Neural cell (in vitro differentiated cells): ENCODE measurements at regions not wholly inside any gene's neighbourhood (a gene's known extent, or its start where the extent isn't known, plus 50 kb on each side); places are given as distances from the start of the nearest gene placed in this dataset.

ENCODE experiments used
- EP300 ChIP-seq: fragments of 450-650 bp; conservative IDR thresholded peaks from 2 replicates; pipeline ENCODE4 v1.6.1; 2014; ENCODE audit warnings: antibody characterized with exemption, mild to moderate bottlenecking, moderate library complexity; ENCODE audit not compliant: poor library complexity, severe bottlenecking
- EZH2 ChIP-seq: fragments of 200-600, 300-800 bp; shearing (Covaris generic), sonication (generic); IDR thresholded peaks from 2 replicates; pipeline ENCODE4 v1.6.1; 2014; ENCODE audit warnings: antibody characterized with exemption, low read length, borderline replicate concordance, mild to moderate bottlenecking; ENCODE audit not compliant: insufficient read depth, poor library complexity, severe bottlenecking
- MXI1 ChIP-seq: fragments of 450-650 bp; conservative IDR thresholded peaks from 2 replicates; pipeline ENCODE4 v1.6.1; 2014; ENCODE audit warnings: antibody characterized with exemption, mild to moderate bottlenecking; ENCODE audit not compliant: poor library complexity, severe bottlenecking
- POLR2AphosphoS5 ChIP-seq: IDR thresholded peaks from 2 replicates; pipeline ENCODE4 v1.6.1; 2012
- RAD21 ChIP-seq: fragments of 450-650 bp; conservative IDR thresholded peaks from 2 replicates; pipeline ENCODE4 v1.6.1; 2014; ENCODE audit warnings: antibody characterized with exemption, mild to moderate bottlenecking, moderate library complexity
- SMC3 ChIP-seq: fragments of 450-650 bp; conservative IDR thresholded peaks from 2 replicates; pipeline ENCODE4 v1.6.1; 2014; ENCODE audit warnings: antibody characterized with exemption, mild to moderate bottlenecking, moderate library complexity; ENCODE audit not compliant: poor library complexity
- TAF1 ChIP-seq: IDR thresholded peaks from 2 replicates; pipeline ENCODE4 v1.6.1; 2012; ENCODE audit warnings: low read depth
- TF ChIP-seq, protein P1 (sequence below): IDR thresholded peaks from 2 replicates; pipeline ENCODE4 v1.6.1; 2012; ENCODE audit warnings: borderline replicate concordance
- TF ChIP-seq, protein P2 (sequence below): fragments of 450-650 bp; IDR thresholded peaks from 2 replicates; pipeline ENCODE4 v1.5.1; 2014; ENCODE audit warnings: antibody characterized with exemption, mild to moderate bottlenecking, moderate library complexity; ENCODE audit not compliant: poor library complexity, severe bottlenecking

DNA sequence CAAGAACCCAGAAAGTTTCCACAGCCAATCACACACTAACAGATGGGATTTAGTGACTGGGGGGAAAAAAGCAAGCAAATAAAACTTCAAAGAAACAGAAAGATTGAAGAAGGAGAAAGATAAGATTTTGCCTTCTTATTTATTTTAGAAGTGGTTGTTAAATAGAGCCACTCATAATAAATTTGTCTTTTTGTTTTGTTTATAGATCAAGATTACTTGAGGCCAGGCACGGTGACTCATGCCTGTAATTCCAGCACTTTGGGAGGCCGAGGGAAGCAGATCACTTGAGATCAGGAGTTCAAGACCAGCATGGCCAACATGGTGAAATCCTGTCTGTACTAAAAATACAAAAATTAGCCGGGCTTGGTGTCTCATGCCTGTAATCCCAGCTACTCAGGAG is 94.9 kb upstream of the RANBP3L start:
- TF ChIP-seq, protein P1, sequence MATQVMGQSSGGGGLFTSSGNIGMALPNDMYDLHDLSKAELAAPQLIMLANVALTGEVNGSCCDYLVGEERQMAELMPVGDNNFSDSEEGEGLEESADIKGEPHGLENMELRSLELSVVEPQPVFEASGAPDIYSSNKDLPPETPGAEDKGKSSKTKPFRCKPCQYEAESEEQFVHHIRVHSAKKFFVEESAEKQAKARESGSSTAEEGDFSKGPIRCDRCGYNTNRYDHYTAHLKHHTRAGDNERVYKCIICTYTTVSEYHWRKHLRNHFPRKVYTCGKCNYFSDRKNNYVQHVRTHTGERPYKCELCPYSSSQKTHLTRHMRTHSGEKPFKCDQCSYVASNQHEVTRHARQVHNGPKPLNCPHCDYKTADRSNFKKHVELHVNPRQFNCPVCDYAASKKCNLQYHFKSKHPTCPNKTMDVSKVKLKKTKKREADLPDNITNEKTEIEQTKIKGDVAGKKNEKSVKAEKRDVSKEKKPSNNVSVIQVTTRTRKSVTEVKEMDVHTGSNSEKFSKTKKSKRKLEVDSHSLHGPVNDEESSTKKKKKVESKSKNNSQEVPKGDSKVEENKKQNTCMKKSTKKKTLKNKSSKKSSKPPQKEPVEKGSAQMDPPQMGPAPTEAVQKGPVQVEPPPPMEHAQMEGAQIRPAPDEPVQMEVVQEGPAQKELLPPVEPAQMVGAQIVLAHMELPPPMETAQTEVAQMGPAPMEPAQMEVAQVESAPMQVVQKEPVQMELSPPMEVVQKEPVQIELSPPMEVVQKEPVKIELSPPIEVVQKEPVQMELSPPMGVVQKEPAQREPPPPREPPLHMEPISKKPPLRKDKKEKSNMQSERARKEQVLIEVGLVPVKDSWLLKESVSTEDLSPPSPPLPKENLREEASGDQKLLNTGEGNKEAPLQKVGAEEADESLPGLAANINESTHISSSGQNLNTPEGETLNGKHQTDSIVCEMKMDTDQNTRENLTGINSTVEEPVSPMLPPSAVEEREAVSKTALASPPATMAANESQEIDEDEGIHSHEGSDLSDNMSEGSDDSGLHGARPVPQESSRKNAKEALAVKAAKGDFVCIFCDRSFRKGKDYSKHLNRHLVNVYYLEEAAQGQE, result no peak
- TF ChIP-seq EZH2 (no peak), POLR2AphosphoS5 (no peak), TAF1 (no peak), EP300 (no peak), MXI1 (no peak), SMC3 (no peak), RAD21 (no peak)
- TF ChIP-seq, protein P2, sequence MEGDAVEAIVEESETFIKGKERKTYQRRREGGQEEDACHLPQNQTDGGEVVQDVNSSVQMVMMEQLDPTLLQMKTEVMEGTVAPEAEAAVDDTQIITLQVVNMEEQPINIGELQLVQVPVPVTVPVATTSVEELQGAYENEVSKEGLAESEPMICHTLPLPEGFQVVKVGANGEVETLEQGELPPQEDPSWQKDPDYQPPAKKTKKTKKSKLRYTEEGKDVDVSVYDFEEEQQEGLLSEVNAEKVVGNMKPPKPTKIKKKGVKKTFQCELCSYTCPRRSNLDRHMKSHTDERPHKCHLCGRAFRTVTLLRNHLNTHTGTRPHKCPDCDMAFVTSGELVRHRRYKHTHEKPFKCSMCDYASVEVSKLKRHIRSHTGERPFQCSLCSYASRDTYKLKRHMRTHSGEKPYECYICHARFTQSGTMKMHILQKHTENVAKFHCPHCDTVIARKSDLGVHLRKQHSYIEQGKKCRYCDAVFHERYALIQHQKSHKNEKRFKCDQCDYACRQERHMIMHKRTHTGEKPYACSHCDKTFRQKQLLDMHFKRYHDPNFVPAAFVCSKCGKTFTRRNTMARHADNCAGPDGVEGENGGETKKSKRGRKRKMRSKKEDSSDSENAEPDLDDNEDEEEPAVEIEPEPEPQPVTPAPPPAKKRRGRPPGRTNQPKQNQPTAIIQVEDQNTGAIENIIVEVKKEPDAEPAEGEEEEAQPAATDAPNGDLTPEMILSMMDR, result no peak
